AG09319 (cell line): ENCODE measurements at regions not wholly inside any gene's neighbourhood (a gene's known extent, or its start where the extent isn't known, plus 50 kb on each side); places are given as distances from the start of the nearest gene placed in this dataset.

Experiments
- DNase-seq: peaks from one replicate; pipeline ENCODE4 v3.0.0-alpha.2; 2010; ENCODE audit warnings: low read depth; ENCODE audit errors: extremely low read depth
- TF ChIP-seq, protein P1 (sequence below): IDR thresholded peaks from 2 replicates; pipeline ENCODE4 v1.5.1; 2011; ENCODE audit warnings: low read depth, mild to moderate bottlenecking, inconsistent platforms, low read length, moderate library complexity

DNA sequence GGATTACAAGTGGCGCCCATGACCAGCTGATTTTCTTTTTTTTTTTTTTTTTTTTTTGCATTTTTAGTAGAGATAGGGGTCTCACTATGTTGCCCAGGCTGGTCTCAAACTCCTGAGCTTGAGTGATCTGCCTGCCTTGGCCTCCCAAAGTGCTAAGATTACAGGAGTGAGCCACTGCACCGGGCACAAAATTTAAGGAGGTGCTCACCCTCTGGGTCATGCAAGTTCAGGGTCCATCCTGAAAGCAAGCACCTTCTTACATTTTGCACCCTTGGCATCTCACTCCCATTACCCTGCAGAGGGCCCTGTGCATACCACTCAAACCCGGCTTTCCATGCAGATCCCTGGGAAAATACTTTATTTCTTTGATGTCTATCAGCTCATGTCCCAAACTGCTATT, 95.6 kb upstream of the ADRA1B start:
- DNase-seq: no peak

DNA sequence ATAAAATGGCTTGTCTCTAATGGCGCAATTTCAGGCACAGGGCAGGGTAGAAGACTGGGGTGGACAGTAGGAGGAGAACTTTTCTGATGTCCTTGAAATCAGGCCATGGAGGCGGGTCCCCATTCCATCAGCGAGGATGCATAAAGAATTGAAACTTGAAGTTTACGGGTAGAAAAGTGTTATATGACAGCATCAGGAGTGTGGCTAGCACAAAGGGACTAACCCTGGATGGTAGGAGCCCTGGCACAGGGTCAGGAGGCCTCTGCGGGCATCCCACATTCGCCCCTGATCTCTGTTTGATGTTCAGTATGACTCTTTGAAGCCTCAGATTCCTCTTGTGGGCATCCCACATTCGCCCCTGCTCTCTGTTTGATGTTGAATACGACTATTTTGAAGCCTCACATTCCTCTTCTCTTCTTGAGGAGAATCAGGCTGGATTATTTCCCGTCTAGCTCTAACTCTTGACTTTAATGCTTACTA, 94.8 kb upstream of the ADRA1B start:
- TF ChIP-seq, protein P1, sequence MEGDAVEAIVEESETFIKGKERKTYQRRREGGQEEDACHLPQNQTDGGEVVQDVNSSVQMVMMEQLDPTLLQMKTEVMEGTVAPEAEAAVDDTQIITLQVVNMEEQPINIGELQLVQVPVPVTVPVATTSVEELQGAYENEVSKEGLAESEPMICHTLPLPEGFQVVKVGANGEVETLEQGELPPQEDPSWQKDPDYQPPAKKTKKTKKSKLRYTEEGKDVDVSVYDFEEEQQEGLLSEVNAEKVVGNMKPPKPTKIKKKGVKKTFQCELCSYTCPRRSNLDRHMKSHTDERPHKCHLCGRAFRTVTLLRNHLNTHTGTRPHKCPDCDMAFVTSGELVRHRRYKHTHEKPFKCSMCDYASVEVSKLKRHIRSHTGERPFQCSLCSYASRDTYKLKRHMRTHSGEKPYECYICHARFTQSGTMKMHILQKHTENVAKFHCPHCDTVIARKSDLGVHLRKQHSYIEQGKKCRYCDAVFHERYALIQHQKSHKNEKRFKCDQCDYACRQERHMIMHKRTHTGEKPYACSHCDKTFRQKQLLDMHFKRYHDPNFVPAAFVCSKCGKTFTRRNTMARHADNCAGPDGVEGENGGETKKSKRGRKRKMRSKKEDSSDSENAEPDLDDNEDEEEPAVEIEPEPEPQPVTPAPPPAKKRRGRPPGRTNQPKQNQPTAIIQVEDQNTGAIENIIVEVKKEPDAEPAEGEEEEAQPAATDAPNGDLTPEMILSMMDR: no peak
- no peak for DNase-seq

More for the DNA sequence above, 95.6 kb upstream of the ADRA1B start:
- TF ChIP-seq, protein P1: no peak

DNA sequence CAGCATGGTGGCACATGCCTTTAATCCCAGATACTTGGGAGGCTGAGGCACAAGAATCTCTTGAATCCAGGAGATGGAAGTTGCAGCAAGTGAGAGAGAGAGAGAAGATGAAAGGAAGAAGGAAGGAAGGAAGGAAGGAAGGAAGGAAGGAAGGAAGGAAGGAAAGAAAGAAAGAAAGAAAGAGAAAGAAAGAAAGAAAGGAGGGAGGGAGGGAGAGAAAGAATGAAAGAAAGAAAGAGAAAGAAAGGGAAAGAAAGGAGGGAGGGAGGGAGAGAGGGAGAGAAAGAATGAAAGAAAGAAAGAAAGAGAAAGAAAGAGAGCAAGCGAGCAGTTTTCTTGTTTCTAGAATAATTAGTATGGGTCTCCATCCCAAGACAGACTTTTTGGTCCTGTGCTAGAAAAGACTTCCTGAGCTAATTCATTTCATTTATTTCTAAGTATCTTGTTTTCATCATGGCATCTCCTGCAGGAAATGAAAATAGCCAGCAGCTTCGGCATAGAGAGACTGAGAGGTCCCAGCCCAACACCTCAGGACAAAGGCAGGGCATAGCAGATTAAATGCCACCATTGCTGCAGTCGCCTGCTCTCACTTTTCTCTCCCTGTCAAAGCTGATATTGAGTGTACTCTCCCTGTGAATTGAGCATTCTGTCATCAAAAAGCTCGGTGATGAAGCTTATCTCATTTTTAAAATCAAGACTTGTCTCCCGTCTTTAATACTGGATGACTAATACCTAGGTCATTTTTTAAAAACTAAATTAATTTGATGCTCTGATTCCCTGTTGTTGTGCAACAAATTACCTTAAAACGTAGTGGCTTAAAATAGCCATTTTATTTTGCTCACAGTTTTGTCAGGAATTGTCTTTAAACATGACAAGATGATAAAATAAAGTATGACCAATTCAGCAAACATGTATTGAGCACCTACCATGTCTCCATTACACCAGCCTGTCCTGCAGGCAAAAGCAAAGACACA, 91.8 kb upstream of the ADRA1B start:
- DNase-seq: no peak
- TF ChIP-seq, protein P1: no peak

DNA sequence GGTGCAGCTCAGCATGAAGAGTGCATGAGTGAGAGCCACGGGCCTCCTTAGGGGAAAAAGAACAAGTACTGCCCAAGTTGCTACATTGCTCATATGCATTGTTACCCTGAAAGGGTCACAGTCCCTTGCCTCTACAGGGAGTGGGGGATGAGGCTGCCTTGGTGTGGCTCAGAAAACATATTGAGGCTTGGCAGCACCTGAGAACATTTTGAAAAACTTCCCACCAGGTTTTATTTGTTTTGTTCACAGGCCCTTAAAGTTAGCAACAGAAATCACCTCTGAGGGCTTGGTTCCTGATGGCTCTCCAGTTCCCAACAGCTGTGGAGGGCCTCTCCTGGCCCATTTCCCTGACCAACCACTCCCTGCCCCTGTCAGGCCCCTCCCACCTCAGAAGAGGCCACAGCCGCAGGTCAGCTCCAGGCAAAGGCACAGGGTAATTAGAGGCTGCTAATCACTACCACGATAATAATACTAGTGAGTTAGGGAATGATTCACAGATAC, 90.7 kb upstream of the ADRA1B start:
- TF ChIP-seq, protein P1: no peak
- no peak for DNase-seq

DNA sequence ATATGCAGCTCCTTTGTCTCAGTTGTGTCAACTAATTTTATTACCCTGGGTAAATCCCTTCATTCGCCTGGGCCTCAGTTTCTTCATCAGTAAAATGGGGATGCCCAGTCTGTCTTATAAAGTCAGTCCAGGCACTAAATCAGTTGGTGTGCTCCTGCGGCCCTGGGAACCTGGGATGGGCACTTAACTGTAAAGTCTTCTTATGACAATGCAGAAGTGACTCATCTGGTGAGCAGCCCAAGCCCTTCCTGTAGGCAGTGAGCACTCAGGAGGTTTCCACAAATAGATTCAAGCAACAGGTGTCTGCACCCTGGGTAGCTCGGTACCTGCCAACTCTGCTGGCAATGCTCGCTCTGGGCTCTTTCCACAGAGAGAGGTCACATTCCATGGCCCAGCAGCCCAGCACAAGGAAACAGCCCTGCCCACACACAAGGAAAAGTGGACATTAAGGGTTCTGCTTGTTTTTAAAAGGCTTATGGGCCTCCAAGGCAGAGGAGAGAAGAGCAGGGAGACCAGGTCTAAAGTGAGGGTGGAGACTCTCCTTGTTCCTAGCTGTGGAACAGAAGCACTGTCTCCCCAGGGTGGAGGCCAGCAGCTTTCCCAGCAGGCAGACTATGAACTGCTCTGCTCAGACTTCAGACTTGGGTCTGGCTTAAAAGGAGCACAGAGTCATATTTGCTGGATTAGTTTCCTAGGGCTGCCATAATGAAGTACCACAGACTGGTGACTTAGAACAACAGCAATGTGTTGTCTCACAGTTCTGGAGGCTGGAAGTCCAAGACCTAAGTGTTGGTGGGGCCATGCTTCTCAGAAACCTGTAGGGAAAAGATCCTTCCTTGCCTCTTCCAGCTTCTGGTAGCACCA, 89.7 kb upstream of the ADRA1B start:
- no peak for DNase-seq
- TF ChIP-seq, protein P1: no peak

DNA sequence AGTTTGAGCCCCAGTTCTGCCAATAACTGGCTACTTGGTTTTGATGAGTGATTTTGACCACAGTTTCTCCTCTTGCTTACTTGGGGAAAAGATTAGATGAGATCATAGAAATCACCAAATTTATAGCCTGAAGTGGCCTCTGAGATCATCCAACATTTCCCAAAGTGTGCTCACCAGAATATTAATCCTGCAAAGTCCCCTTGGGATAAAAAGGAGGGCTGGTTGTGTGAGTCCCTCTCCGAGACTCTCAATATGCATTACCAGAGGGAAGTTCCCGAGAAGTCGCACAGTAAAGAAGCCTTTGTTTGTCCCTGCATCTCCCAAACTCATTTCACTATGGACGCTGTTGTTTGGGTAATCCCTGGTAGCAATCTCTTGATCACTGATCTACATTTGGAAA, 88.4 kb upstream of the ADRA1B start:
- TF ChIP-seq, protein P1: no peak
- no peak for DNase-seq
